ENCODE measurements at regions not wholly inside any gene's neighbourhood (a gene's known extent, or its start where the extent isn't known, plus 50 kb on each side); places are given as distances from the start of the nearest gene placed in this dataset.

- no peak for TF ChIP-seq CTCF (IDR thresholded peaks at IDR 0.05)
- no peak for TF ChIP-seq EZH2 (IDR thresholded peaks at IDR 0.05)
- no peak for TF ChIP-seq EZH2phosphoT487 (IDR thresholded peaks at IDR 0.05)
Observed at GRCh38 chr4:151567056-151567455, 158.1 kb downstream of the FHIP1A start.

Data from neural progenitor cell (in vitro differentiated cells).